ENCODE measurements at regions not wholly inside any gene's neighbourhood (a gene's known extent, or its start where the extent isn't known, plus 50 kb on each side); places are given as distances from the start of the nearest gene placed in this dataset.

GRCh38 chr11:27757953-27758352 is 57.7 kb upstream of the BDNF start:
- no peak overlapping the region for H3K4me3 ChIP-seq (ENCODE audit: low read depth, low read length)
- no peak for TF ChIP-seq CTCF (IDR thresholded peaks at IDR 0.05; ENCODE audit: borderline replicate concordance, insufficient read depth, low read depth, low read length)

- TF ChIP-seq CTCF (IDR thresholded peaks at IDR 0.05; ENCODE audit: borderline replicate concordance, insufficient read depth, low read depth, low read length): no peak
- H3K4me3 ChIP-seq (ENCODE audit: low read depth, low read length): no peak overlapping the region
These were observed 54.1 kb upstream of the BDNF start for GRCh38 chr11:27754035-27755017.

Data from GM12875 (cell line).